HepG2 (cell line): ENCODE measurements at regions not wholly inside any gene's neighbourhood (a gene's known extent, or its start where the extent isn't known, plus 50 kb on each side); places are given as distances from the start of the nearest gene placed in this dataset.

Experiments used
- ATAC-seq: fragments of 200-7000 bp; cut with Tn5 transposase; 3 replicates; pipeline ENCODE4 v1.9.1; 2020; ENCODE audit warnings: mild to moderate bottlenecking, moderate library complexity
- BruUV-seq: library from RNA; stranded (reverse); fragments of 400-500 nt; replicated peaks from 2 replicates; lab custom pipeline; 2021; lab: Mats Ljungman, UMichigan
- CTCF ChIA-PET: fragments of 300-600 bp; formaldehyde crosslinking; extraction: SDS; loops from one replicate; lab custom pipeline; 2021; ENCODE audit warnings: low total read pairs, inconsistent platforms, low intra/inter-chr PET ratio; lab: Yijun Ruan, JAX
- POLR2A ChIA-PET: fragments of 350-600 bp; sonication (Branson Sonifier 250); formaldehyde crosslinking; loops from one replicate; lab custom pipeline; 2020; ENCODE audit warnings: antibody characterized with exemption, inconsistent platforms; lab: Yijun Ruan, JAX
- DNase-seq: peaks from one replicate; pipeline ENCODE4 v3.0.0-alpha.2; 2015; ENCODE audit warnings: low spot score
- FAIRE-seq: peaks from 3 replicates; lab custom pipeline; 2011; peaks lifted over from hg19 to GRCh38; lab: Jason Lieb, UNC
- H2AFZ ChIP-seq: one replicate; pipeline ENCODE4 v1.6.1; 2011; ENCODE audit warnings: low read length, inconsistent platforms
- H3K27ac ChIP-seq: fragments of 300-600 bp; 3 replicates; pipeline ENCODE4 v1.8.0; 2011; ENCODE audit warnings: mixed run types, mild to moderate bottlenecking, mixed read lengths, low read length, inconsistent platforms; ENCODE audit not compliant: insufficient read depth; ENCODE audit errors: extremely low read length
- H3K27me3 ChIP-seq, 2 experiments: fragments of 200-600 bp in 1 of 2; 2 replicates in 1 of 2; 3 replicates in 1 of 2; pipeline versions ENCODE4 v1.6.0 to v1.8.0; 2011; ENCODE audit warnings: low read length in 2 of 2, mild to moderate bottlenecking in 2 of 2, moderate library complexity in 2 of 2, inconsistent platforms in 1 of 2; ENCODE audit not compliant: insufficient read depth in 2 of 2, control insufficient read depth in 1 of 2
- H3K36me3 ChIP-seq, 2 experiments: fragments of 200-600 bp in 1 of 2; replicated peaks in 1 of 2; 2 replicates in 1 of 2; 3 replicates in 1 of 2; pipeline versions ENCODE4 v1.5.1 to v1.8.0; 2011; ENCODE audit warnings: low read length in 2 of 2, inconsistent platforms in 1 of 2; ENCODE audit not compliant: insufficient read depth in 2 of 2, control insufficient read depth in 1 of 2
- H3K4me1 ChIP-seq: 2 replicates; pipeline ENCODE4 v1.5.1; 2012; ENCODE audit warnings: low read length, inconsistent platforms; ENCODE audit not compliant: insufficient read depth
- H3K4me2 ChIP-seq: 2 replicates; pipeline ENCODE4 v1.6.0; 2011; ENCODE audit warnings: low read depth, low read length, inconsistent platforms
- H3K4me3 ChIP-seq, 3 experiments: fragments of 200-600 bp in 1 of 3; sonication (generic), shearing (Covaris generic) in 1 of 3; replicated peaks in 1 of 3; 2 replicates each; pipeline ENCODE4 v1.5.1; 2011 to 2016; ENCODE audit warnings: low read length in 3 of 3, inconsistent platforms in 2 of 3, low read depth in 2 of 3, mild to moderate bottlenecking in 2 of 3, control low read depth in 1 of 3, mixed read lengths in 1 of 3; ENCODE audit not compliant: insufficient read depth in 1 of 3
- H3K79me2 ChIP-seq: one replicate; pipeline ENCODE4 v1.6.1; 2011; ENCODE audit warnings: low read length, inconsistent platforms; ENCODE audit not compliant: insufficient read depth
- H3K9ac ChIP-seq: 2 replicates; pipeline ENCODE4 v1.6.0; 2011; ENCODE audit warnings: mild to moderate bottlenecking, low read depth, low read length, inconsistent platforms; ENCODE audit not compliant: insufficient read depth
- H3K9me3 ChIP-seq: 2 replicates; pipeline ENCODE4 v1.5.1; 2012; ENCODE audit warnings: mild to moderate bottlenecking, low read length
- H4K20me1 ChIP-seq: 2 replicates; pipeline ENCODE4 v1.6.0; 2011; ENCODE audit warnings: inconsistent platforms, mild to moderate bottlenecking, low read length, moderate library complexity; ENCODE audit not compliant: insufficient read depth
- ATAD3A ChIP-seq: sonication (generic); formaldehyde crosslinking; IDR thresholded peaks from 2 replicates; pipeline ENCODE4 v1.4.0; 2020; ENCODE audit warnings: missing genetic modification reagents
- EZH2 ChIP-seq: conservative IDR thresholded peaks from 2 replicates; pipeline ENCODE4 v1.6.1; 2012; ENCODE audit warnings: mild to moderate bottlenecking, low read depth, low read length, moderate library complexity
- MLX ChIP-seq: IDR thresholded peaks from 2 replicates; pipeline ENCODE4 v1.6.1; 2016
- POGZ ChIP-seq: sonication (generic); formaldehyde crosslinking; IDR thresholded peaks from 2 replicates; pipeline ENCODE4 v1.4.0; 2020; ENCODE audit warnings: mild to moderate bottlenecking, missing genetic modification reagents
- RARG ChIP-seq: sonication (generic); formaldehyde crosslinking; IDR thresholded peaks from 2 replicates; pipeline ENCODE4 v1.4.0; 2020; ENCODE audit warnings: low read depth, mild to moderate bottlenecking, missing genetic modification reagents
- RELA ChIP-seq: sonication (generic); formaldehyde crosslinking; IDR thresholded peaks from 2 replicates; pipeline ENCODE4 v1.4.0; 2020; ENCODE audit warnings: missing genetic modification reagents
- RFX1 ChIP-seq: fragments of 450-650 bp; IDR thresholded peaks from 2 replicates; pipeline ENCODE4 v1.6.1; 2017
- SALL1 ChIP-seq: sonication (generic); formaldehyde crosslinking; IDR thresholded peaks from 2 replicates; pipeline ENCODE4 v1.8.0; 2022; ENCODE audit warnings: mild to moderate bottlenecking, missing genetic modification reagents
- SOX6 ChIP-seq, 2 experiments: fragments of 450-650 bp in 1 of 2; sonication (generic) in 1 of 2; formaldehyde crosslinking in 1 of 2; IDR thresholded peaks; 2 replicates each; pipeline versions ENCODE4 v1.4.0 to v1.6.1; 2017 to 2020; ENCODE audit warnings: antibody characterized with exemption in 1 of 2, mild to moderate bottlenecking in 1 of 2, missing genetic modification reagents in 1 of 2
- TFDP2 ChIP-seq: sonication (generic); formaldehyde crosslinking; IDR thresholded peaks from 2 replicates; pipeline ENCODE4 v1.4.0; 2020; ENCODE audit warnings: missing genetic modification reagents
- ZFP91 ChIP-seq: sonication (generic); formaldehyde crosslinking; IDR thresholded peaks from 2 replicates; pipeline ENCODE4 v1.9.0; 2022; ENCODE audit warnings: missing genetic modification reagents, mild to moderate bottlenecking, borderline replicate concordance
- ZMYM4 ChIP-seq: sonication (generic); formaldehyde crosslinking; IDR thresholded peaks from 2 replicates; pipeline ENCODE4 v1.8.1; 2023; ENCODE audit warnings: mild to moderate bottlenecking, missing genetic modification reagents
- ZNF253 ChIP-seq: sonication (generic); formaldehyde crosslinking; IDR thresholded peaks from 2 replicates; pipeline ENCODE4 v1.8.0; 2022; ENCODE audit warnings: mild to moderate bottlenecking, missing genetic modification reagents, borderline replicate concordance
- WGBS: methylation state at CpG from one replicate; pipeline ENCODE4 v1.1.6; 2017; ENCODE audit warnings: low lambda C conversion rate; 5-methylcytosine and 5-hydroxymethylcytosine counted together
- in situ Hi-C: cut with HindIII; loops from 2 replicates; pipeline ENCODE4 v1.10.0; 2017; ENCODE audit warnings: low pct_unique_long_range_greater_than_20kb; ENCODE audit not compliant: extremely low pct_ligation_motif_present
- intact Hi-C: fragments of 100-400 bp; cut with micrococcal nuclease; formaldehyde crosslinking; loops from one replicate; pipeline ENCODE4 v1.10.0; 2022; ENCODE audit not compliant: unreplicated experiment

GRCh38 chr10:4329225-4329624 is 496.8 kb upstream of the AKR1E2 start:
- no peaks in the 10 kb centered on the region for H3K4me1 ChIP-seq
- TF ChIP-seq ZFP91 (CRISPR knock-in tag): no peak
- no peak for TF ChIP-seq ZMYM4 (CRISPR knock-in tag)
- TF ChIP-seq ZNF253 (CRISPR knock-in tag): no peak
- no peak for TF ChIP-seq SOX6 (IDR thresholded peaks at IDR 0.05)
- no peak for TF ChIP-seq SOX6 (CRISPR knock-in tag; IDR thresholded peaks at IDR 0.05)
- no peak for TF ChIP-seq MLX (CRISPR knock-in tag)
- TF ChIP-seq SALL1 (CRISPR knock-in tag): no peak
- WGBS: 7% methylated on average over 3 of the region's 3 CpGs

GRCh38 chr10:4326647-4327046 is 499.4 kb upstream of the AKR1E2 start:
- 58% methylated on average over 5 of the region's 5 CpGs for WGBS
- intact Hi-C loops (no loop called here), in situ Hi-C loops (no loop called here)
- CTCF ChIA-PET: no interaction called here
- H3K9me3 ChIP-seq: no peaks in the 10 kb centered on the region
- POLR2A ChIA-PET: no interaction called here
- H3K4me3 ChIP-seq: no peak overlapping the region
- ATAC-seq (no peak), FAIRE-seq (no peak), DNase-seq (no peak)
- no peaks in the 10 kb centered on the region for H3K36me3 ChIP-seq
- H3K27ac ChIP-seq: no peak overlapping the region
- H3K27me3 ChIP-seq: no peaks in the 10 kb centered on the region
- H3K9ac ChIP-seq: no peak overlapping the region
- no peaks in the 10 kb centered on the region for H4K20me1 ChIP-seq
- no TSS peak for BruUV-seq
- H3K4me1 ChIP-seq: no peaks in the 10 kb centered on the region
- H2AFZ ChIP-seq: no peak overlapping the region
- TF ChIP-seq RARG (CRISPR knock-in tag): no peak
- no peak for TF ChIP-seq RELA (CRISPR knock-in tag)
- no peak for TF ChIP-seq RFX1
- no peak for TF ChIP-seq TFDP2 (CRISPR knock-in tag)
- no peak for TF ChIP-seq ATAD3A (CRISPR knock-in tag)
- TF ChIP-seq EZH2: no peak
- no peak for TF ChIP-seq POGZ (CRISPR knock-in tag)
- no peak overlapping the region for H3K4me2 ChIP-seq
- H3K79me2 ChIP-seq: no peaks in the 10 kb centered on the region

More at GRCh38 chr10:4329225-4329624, 496.8 kb upstream of the AKR1E2 start:
- Histone ChIP-seq H4K20me1 (no peaks in the 10 kb centered on the region), H3K27me3 (no peaks in the 10 kb centered on the region), H3K4me3 (no peak overlapping the region), H3K27ac (no peak overlapping the region), H3K36me3 (no peaks in the 10 kb centered on the region), H3K4me2 (no peak overlapping the region), H2AFZ (no peak overlapping the region), H3K9me3 (peaks cover 26% of the 10 kb centered on the region), H3K79me2 (no peaks in the 10 kb centered on the region), H3K9ac (no peak overlapping the region)
- DNase-seq: no peak
- ChIA-PET POLR2A (no interaction called here), CTCF (no interaction called here)
- in situ Hi-C loops: no loop called here
- no peak for FAIRE-seq
- ATAC-seq: no peak
- intact Hi-C loops: no loop called here
- no TSS peak for BruUV-seq
